Stimulated activated CD4-positive, alpha-beta T cell treated with anti-CD3 and anti-CD28 coated beads, Interleukin-12 subunit alpha, Interleukin-12 subunit beta, amount 100 ng/mL, for 48 hours (primary cell): ENCODE measurements at regions not wholly inside any gene's neighbourhood (a gene's known extent, or its start where the extent isn't known, plus 50 kb on each side); places are given as distances from the start of the nearest gene placed in this dataset.

Source experiments
- DNase-seq, 3 donors: peaks; one replicate each; pipeline ENCODE4 v3.0.0-alpha.2; 2020; ENCODE audit warnings: low read depth in 2 of 3, low spot score in 1 of 3

DNA sequence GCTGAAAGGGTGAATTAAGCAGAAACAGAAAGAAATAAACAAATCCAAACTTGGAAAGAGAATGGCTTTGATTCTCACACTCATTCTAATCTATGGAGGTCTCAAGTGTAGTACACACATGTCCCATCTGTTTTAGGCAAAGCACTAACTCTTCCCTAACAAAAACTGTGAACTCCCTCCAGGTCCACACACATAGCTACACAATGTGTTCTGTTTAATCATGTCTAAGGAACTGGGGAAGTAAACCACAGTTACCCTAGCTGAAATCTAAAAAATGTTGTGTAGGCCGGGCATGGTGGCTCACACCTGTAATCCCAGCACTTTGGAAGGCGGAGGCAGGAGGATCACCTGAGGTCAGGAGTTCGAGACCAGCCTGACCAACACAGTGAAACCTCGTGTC lies 118.7 kb upstream of the FST start:
- no peak for DNase-seq

DNA sequence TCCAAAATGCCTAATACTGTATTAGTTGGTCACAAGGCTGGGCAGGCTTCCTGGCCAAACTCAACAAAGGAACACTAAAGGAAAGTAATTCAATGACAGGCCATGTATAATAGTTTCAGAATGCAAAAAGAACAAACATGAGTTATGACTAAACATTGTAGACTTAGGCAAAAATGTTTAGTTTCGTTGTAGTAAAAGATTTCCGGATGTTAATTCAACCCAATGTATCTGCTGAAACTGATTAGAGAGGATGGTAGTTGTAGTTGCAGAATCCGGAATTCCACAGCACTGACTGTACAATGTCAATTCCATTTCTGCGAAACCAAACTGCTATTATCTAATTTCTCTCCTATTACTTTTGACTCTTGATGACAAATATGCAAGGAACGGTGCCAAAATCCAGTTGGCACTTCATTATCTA lies 117.9 kb upstream of the FST start:
- no peak for DNase-seq

DNA sequence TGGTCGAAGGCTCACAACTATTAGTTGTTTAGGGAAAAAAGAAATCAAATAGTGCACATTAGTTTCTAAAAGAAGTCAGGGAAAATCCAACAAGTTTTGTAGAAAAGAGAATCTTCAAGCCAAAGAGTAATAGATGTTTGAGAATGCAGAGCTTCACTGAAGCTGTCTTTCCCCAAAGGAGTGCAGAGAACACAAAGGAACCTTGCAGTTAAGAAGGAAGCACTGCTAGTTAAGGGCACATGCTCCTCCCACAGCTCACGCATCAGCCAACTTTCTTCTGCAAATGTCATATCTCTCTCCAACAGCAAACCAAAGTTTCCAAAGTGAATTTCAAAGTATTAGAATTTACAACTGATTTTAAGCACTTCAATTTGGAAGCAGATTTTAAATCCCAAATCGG lies 116.4 kb upstream of the FST start:
- no peak for DNase-seq

DNA sequence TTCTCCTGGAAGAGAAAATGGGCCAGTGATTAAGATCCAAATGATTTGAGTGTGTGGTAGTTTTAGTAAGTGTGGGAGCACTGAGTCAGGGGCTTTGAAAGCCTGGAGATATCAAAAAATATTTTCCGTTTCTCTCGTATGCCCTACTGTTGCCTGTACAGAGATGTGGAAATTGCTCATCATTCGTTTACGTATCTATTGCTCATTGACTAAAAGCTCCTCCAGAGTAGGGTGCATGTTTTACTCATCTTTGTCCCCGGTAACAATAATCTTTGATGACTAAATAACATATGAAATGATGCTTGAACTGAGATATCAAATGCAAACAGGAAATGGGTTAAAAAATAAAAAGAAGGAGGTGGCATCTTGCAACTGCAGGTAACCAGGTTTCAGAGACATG lies 114.2 kb upstream of the FST start:
- no peak for DNase-seq

DNA sequence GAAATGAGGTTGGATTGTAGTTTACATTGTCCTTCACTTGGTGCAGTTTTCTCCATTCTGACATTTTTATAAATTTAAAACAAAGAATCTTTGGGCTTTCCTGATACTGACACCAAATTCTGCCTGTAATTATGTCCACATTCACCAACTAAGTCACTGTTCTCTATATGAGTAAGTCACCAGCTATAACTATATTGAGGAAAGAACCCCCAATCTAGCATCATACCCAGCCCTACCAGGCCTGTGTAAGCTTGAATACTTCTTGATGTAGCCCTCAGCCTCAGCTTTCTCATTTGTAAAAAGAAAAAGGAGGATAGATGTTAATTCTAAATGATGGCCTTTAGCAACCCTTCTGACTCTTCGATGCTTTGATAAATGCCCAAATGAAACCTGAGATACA lies 112.7 kb upstream of the FST start:
- no peak for DNase-seq

DNA sequence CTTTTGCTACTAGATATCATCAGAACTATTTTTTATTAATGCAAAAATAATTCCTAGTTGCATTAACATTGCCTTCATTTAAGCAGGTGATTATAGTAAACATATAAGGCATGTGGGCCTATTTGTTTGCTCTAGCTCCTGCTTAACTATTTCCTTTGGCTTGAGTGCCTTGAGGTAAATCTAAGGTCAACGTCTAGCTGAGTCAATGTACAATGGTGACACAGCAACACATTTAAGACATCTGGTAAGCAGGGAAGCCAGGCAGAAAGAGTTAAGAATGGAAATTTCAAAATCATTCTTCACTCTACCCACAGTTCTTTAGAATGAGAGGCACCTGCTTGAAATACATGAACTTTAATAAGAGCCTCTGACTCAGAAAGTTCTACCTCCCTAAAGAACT lies 111.9 kb upstream of the FST start:
- no peak for DNase-seq

DNA sequence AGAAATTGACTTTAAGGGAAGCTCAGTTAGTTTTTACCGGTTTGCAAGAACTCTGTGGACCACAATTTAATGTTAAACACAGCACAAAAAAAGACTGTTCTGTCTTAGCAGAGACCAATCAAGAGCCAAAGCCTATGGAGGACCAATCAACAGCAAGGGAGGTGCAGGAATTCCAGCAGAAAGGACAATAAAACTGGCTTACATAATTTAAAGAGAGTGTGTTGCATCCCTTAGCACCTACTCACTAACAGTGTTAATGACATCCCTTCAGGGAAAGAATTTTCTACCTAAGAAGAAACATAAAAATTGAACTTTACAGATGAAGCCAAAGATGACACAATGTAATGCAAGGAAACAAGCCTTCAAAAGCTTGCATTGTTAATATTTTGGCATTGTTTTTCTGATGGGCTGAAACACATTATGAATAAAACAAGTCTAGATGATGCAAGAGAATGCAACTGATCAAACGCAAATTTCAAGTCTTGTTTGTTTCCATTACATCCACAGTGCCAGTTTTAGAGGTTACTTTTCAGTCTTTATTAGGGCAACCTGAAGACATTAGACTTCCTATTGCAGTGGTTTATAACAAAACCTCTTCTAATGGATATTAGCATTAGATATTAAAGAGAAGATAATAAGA lies 111.3 kb upstream of the FST start:
- no peak for DNase-seq

DNA sequence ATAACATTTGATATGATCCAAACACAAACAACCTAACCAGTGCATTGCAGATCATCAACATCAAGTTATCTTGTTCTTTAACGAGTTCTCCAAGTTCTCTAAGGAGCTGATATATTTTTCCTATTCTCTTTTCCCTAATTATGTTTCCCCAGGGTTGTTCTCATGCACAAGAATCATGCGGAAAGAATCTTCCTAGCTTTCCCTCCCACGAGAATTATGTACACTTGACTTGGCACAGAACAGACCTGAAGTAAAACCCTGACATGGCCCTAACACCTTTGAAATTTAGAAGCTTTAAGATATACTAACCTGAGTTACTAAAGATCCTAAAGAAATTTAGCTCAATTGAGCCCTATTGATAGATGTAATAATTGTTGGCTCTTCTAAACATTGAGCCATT lies 110.7 kb upstream of the FST start:
- no peak for DNase-seq

DNA sequence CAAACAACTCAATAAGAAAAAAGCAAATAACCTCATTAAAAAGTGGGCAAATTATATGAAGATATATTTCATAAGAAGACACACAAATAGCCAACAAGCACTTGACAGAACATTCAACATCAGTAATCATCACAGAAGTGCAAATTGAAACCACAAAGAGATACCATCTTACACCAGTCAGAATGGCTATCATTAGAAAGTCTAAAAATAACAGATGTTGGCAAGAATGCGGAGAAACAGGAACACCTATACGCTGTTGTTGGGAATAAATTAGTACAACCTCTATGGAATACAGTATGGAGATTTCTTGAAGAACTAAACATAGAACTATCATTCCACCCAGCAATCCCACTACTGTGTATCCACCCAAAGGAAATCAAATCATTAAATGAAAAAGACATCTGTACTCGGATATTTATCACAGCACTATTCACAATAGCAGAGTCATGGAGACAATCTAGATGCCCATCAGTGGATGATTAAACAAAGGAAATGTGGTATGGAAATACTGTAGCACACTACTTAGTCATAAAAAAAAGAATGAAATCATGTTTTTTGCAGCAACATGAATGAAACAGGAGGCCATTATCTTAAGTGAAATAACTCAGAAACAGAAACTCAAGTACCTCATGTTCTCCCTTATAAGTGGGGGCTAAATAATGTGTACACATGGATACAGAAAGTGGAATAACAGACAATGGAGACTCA lies 106.8 kb upstream of the FST start:
- no peak for DNase-seq

DNA sequence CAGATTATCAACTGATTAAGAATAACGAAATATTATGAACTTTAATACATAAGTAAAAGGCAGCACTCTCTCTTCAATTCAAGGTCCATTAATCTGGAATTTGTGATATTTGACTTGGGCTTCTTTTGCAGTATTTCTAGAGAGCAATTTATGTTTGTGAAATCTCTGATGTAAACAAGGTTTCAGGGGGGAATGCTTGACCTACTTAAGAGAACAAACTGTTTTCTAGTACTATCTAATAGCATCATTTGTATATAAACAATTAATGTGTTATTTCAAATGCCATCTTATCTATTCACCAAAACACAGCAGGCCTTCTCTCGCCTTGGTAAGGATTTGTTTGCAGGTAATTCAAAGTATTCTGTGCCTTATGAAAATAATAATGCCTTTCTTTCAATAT lies 103.6 kb upstream of the FST start:
- no peak for DNase-seq

DNA sequence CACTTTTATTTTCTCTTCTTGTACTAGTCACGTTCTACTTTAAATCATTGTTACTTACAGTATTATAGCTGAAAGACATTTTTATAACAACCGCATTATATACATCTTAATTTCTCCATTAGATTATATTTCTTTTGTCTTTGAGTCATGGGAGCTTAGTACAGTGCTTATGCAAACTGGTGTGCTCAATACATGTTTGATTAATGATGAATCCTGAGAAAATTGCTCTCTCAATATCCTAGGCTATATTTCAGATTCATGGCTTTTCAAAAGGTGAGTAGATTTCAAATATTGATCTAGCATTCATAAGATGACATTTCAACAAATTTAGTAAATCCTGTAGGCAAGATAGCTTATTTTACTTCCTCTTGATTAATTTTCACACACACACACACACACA lies 102.2 kb upstream of the FST start:
- no peak for DNase-seq

DNA sequence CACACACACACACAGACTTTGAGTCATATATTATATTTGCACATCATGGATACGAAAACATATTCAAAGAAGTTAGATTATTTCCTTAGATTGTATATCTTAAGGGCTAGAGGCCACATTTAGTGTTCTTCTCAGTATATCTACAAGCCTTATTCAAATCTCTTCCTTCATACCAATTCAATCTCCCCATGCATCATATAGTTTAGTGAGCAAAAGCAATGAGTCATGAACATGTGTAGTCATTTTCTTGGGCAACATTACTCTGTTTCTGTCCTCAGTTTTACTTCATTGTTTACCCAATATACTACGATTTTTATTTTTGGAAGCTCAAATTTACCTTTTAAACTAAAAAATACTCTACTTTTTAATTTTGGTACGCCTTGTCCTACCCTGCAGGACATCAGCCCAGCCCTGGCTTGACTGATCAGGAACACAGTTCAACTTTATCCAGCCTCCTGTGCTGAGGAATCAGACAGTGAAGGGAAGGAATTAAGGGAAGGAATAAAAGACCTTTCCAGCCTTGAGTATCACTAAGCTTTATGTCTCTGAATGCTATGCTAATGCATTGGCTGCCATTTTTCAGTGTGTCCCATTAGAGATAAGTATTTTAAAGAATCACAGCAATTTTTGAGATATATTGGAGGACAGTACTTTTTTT lies 101.7 kb upstream of the FST start:
- DNase-seq: no peak

DNA sequence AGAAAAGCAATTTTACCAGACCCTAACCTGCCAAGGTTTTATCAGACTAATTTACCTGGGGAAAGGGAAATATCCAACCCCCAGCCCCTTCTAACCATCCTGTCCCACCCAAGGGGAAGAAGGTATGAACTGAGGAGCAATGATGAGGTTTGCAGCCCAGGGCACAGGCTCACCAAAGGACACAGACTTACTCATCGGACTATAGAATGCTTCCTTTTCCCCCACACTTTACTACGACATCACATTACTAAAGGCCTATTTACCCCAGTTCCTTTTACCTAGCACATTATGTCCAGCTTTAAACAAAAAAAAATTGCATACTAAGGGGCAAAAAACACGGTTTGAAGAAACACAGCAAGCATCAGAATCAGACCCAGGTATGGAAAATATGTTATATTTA lies 94.1 kb upstream of the FST start:
- no peak for DNase-seq

DNA sequence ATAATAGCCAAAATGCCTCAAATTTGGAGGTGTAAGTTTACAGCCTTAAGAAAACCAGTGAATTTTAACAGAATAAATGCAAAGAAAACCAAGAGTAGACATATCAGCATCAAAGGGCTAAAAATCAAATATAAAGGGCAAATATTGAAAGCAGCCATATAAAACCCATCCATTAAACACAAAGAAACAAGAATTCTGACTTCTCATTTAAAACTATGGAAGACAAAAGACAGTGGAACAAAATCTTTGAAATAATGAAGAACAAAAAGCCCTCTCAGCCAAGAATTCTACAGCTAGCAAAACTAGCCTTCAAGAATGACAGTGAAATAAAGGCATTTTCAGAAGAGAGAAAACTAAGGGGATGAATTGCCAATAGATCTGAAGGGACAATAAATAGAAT lies 91.3 kb upstream of the FST start:
- no peak for DNase-seq

DNA sequence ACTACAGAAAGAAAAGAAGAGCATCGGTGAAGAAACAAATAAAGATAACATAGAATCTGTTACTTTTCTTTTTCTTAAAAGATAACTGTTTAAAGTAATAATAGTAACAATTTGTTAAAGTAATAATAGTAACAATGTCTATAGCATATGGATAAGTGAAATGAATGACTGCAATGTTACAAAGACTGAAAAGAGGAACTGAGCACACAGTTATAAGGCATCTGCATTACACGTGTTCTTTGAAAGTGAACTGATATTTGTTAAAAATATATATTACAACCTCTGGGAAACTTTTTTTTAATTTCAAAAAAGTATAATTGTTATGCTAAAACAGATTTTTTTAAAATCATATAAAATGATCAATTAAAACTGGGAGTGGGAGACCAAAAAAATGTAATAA lies 88.4 kb upstream of the FST start:
- no peak for DNase-seq

DNA sequence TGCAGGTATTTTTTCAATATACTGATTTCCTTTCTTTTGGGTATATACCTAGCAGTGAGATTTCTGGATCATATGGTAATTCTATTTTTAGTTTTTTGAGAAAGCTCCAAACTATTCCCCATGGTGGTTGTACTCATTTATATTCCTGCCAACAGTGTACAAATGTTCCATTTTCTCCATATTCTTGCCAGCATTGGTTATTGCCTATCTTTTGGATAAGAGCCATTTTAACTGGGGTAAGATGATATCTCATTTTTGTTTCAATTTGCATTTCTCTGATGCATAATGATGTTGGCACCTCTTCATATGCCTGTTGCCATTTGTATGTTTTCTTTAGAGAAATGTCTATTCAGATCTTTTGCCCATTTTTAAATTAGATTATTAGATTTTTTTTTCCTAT lies 85.6 kb upstream of the FST start:
- DNase-seq: no peak

DNA sequence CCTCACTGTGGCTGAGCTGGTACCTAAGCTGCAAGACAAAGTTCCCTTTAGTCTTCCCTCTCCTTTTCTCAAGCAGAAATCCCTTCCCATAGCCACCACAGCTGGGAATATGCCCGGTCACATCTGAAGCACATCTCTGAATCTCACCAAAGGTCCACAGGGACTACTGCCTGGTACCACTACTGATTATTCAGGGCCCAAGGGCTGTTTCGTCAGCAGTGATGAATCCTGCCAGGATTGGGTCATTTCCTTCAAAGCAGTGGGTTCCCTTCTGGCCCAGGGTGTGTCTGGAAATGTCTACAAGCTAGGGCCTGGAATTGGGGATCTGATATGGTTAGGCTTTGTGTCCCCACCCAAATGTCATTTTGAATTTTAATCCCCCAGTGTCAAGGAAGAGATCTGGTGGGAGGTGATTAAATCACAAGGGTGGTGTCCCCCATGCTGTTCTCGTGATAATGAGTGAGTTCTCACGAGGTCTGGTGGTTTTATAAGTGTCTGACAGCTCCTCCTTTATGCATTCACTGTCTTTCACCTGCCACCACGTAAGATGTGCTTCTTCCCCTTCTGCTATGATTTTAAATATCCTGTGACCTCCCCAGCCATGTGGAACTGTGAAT lies 83.2 kb upstream of the FST start:
- DNase-seq: no peak

DNA sequence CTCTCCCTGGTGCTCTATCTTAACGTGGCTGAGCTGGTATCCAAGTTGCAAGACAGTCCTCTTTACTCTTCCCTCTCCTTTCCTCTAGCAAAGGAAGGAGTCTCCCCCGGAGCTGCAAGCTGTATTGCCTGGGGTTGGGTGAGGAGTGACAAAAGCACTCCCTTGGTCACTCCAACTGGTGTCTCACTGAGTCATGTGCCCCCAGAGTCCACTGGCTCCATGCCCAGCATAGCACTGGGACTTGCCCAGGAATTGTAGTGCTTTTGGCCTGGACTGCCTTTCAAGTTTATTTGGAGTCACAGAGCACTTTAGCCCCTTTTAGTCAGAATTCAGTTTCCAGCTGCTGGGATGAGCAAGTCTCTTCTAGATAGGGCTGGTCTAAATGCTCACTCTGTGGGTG lies 82.6 kb upstream of the FST start:
- no peak for DNase-seq

DNA sequence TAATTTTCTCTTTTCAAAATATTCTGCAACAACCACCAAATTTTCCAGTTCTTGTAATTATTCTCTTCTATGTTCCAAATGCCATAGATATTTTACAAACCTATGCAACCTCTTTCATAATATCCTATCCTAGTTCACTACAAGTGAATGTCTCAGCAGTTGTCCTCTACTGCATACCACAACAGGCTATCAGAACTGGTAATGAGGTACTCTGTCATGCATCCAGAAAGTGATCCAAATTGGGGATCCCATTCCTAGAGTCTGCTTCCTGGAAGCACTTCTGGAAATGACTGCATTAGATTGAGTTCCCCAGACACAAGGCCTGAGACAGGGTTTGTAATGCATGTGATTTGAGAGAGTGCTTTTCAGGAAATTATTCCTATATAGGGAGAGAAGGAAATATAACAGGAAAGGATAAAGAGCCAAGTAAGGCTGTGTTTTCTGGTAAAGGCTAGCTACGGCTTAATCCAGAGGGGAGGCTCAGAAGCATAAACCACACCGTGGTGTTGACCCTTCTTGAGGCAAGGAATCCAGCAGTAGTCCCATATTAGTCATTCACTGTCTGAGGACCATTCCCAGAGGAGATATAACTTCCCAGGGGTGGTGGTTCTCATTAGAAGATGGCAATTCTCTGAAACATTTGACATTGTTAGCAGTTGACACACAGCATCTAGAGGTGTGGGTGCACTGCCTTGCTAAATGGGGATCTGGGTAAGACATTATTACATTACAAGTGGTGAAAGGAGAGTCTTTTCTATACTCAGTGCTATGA lies 80.3 kb upstream of the FST start:
- DNase-seq: no peak

DNA sequence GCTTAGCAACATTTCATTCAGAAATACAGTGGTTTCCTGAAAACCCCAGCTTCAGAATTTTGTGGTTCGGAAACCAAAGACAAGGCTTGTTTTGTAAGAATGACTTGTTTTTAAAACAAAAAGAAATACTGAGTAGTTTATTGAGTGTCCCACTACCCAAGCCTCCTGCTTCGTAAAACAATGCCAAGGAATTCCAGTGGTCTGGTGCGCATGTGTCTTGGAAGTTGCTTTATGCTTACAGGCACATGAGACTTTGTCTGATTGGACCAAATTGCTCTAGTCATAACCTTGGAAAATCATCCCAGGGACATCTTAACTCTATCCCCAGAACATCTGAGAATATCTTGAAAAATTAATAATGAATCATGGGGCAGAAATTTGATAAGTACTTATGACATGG lies 77.1 kb upstream of the FST start:
- no peak for DNase-seq

DNA sequence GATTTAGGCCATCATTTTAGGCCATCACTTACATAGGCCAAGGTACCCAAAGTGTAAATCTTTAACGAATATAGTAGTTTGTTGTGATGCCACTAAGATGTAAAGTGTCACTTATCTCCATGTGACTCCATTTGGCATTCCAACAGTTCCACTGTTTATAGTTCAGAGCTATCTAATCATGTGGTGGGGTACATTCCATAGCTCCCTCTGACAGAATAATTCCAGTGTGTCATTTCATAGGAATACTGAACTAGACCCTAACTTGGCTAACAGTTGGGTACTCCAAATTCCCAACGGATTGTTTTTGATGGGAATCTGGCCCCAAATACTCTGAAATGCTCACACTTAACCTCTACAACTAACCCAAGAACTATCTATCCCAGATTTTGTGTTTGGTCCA lies 76.7 kb upstream of the FST start:
- no peak for DNase-seq

DNA sequence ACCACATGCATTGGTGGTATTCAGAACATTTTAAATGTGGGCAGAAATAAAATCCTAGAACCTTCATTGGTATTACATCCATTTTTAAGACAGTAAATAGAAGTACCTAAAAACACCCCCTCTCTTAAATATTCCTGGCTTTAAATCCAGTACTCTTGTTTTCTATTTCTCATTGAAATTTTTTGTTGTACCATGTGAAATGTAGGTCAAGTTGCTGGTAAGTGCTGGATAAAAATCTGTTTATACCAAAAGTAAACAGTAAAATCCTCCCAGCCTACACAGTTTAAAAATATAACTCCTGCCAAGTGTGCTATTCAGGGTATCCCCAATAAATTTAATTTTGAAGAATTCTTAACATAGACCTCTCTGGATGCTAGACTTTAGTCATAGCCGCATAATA lies 75.0 kb upstream of the FST start:
- DNase-seq: no peak
